Fibroblast of lung (primary cell): ENCODE measurements at regions not wholly inside any gene's neighbourhood (a gene's known extent, or its start where the extent isn't known, plus 50 kb on each side); places are given as distances from the start of the nearest gene placed in this dataset.

ENCODE experiments used
- DNase-seq, 2 donors: peaks; one replicate each; pipeline versions ENCODE4 v3.0.0 to v3.0.0-alpha.2; 2010; ENCODE audit warnings: low read depth in 2 of 2
- H2AFZ ChIP-seq: 2 replicates; pipeline ENCODE4 v1.5.1; 2012; ENCODE audit warnings: low read length, control low read depth, inconsistent platforms
- H3K27ac ChIP-seq: 2 replicates; pipeline ENCODE4 v1.5.1; 2011; ENCODE audit warnings: low read length, control low read depth; ENCODE audit not compliant: insufficient read depth
- H3K27me3 ChIP-seq: 2 replicates; pipeline ENCODE4 v1.5.1; 2011; ENCODE audit warnings: mild to moderate bottlenecking, low read length; ENCODE audit not compliant: control insufficient read depth, insufficient read depth
- H3K36me3 ChIP-seq: 2 replicates; pipeline ENCODE4 v1.5.1; 2011; ENCODE audit warnings: low read length; ENCODE audit not compliant: control insufficient read depth, insufficient read depth
- H3K4me1 ChIP-seq: 2 replicates; pipeline ENCODE4 v1.5.1; 2011; ENCODE audit warnings: low read length; ENCODE audit not compliant: control insufficient read depth, insufficient read depth; ENCODE audit errors: extremely low read depth
- H3K4me2 ChIP-seq: 2 replicates; pipeline ENCODE4 v1.5.1; 2011; ENCODE audit warnings: low read length, control low read depth; ENCODE audit not compliant: insufficient read depth; ENCODE audit errors: extremely low read depth
- H3K4me3 ChIP-seq, 4 experiments: fragments of 200-600 bp in 1 of 4; sonication (generic) in 1 of 4; replicated peaks in 1 of 4; 2 replicates each; pipeline ENCODE4 v1.5.1; 2011 to 2016; ENCODE audit warnings: low read length in 4 of 4, low read depth in 3 of 4, mild to moderate bottlenecking in 3 of 4, control low read depth in 2 of 4, inconsistent platforms in 1 of 4, mixed read lengths in 1 of 4; ENCODE audit not compliant: insufficient read depth in 1 of 4; ENCODE audit errors: control extremely low read depth in 1 of 4
- H3K79me2 ChIP-seq: 2 replicates; pipeline ENCODE4 v1.5.1; 2012; ENCODE audit warnings: mild to moderate bottlenecking, low read length, inconsistent platforms; ENCODE audit not compliant: control insufficient read depth, insufficient read depth
- H3K9ac ChIP-seq: 2 replicates; pipeline ENCODE4 v1.5.1; 2011; ENCODE audit warnings: mild to moderate bottlenecking, low read length, control low read depth; ENCODE audit not compliant: insufficient read depth
- H3K9me3 ChIP-seq: 2 replicates; pipeline ENCODE4 v1.5.1; 2012; ENCODE audit warnings: low read depth, low read length; ENCODE audit not compliant: control insufficient read depth, insufficient read depth
- H4K20me1 ChIP-seq: 2 replicates; pipeline ENCODE4 v1.5.1; 2011; ENCODE audit warnings: low read length; ENCODE audit not compliant: control insufficient read depth, insufficient read depth; ENCODE audit errors: extremely low read depth
- CTCF ChIP-seq, 2 donors: IDR thresholded peaks in 1 of 2; conservative IDR thresholded peaks in 1 of 2; 1 replicate in 1 of 2; 2 replicates in 1 of 2; pipeline ENCODE4 v1.5.1; 2011 to 2012; ENCODE audit warnings: low read length in 2 of 2, control low read depth in 1 of 2, inconsistent platforms in 1 of 2, low read depth in 1 of 2, mild to moderate bottlenecking in 1 of 2
- EZH2 ChIP-seq: IDR thresholded peaks from 2 replicates; pipeline ENCODE4 v1.5.1; 2012; ENCODE audit warnings: low read length, control low read depth, mild to moderate bottlenecking; ENCODE audit errors: missing control alignments

GRCh38 chr20:40587038-40587437 lies 102.0 kb downstream of the MAFB start:
- Histone ChIP-seq H3K36me3 (no peaks in the 10 kb centered on the region), H2AFZ (no peak overlapping the region), H3K4me3 (no peak overlapping the region), H3K27me3 (no peaks in the 10 kb centered on the region), H3K9me3 (no peaks in the 10 kb centered on the region), H3K79me2 (no peaks in the 10 kb centered on the region), H3K9ac (no peak overlapping the region), H3K4me2 (no peak overlapping the region), H3K27ac (no peak overlapping the region), H4K20me1 (no peaks in the 10 kb centered on the region), H3K4me1 (no peaks in the 10 kb centered on the region)
- TF ChIP-seq EZH2 (no peak), CTCF (conservative IDR thresholded peaks at IDR 0.05 in 1 of 2, IDR thresholded peaks at IDR 0.05 in 1 of 2; ENCODE audit: low read depth in 1 of 2, low read length in 2 of 2) (no peak)
- no peak for DNase-seq

GRCh38 chr20:40584130-40584809 lies 104.8 kb downstream of the MAFB start:
- no peaks in the 10 kb centered on the region for H3K27me3 ChIP-seq
- no peak overlapping the region for H3K4me2 ChIP-seq
- no peak overlapping the region for H3K9ac ChIP-seq
- H3K4me3 ChIP-seq = no peak overlapping the region
- H3K27ac ChIP-seq = no peak overlapping the region
- H3K79me2 ChIP-seq = no peaks in the 10 kb centered on the region
- DNase-seq = no peak
- no peak overlapping the region for H2AFZ ChIP-seq
- TF ChIP-seq CTCF (conservative IDR thresholded peaks at IDR 0.05 in 1 of 2, IDR thresholded peaks at IDR 0.05 in 1 of 2; ENCODE audit: low read depth in 1 of 2, low read length in 2 of 2) = no peak
- no peak for TF ChIP-seq EZH2
- no peaks in the 10 kb centered on the region for H4K20me1 ChIP-seq
- no peaks in the 10 kb centered on the region for H3K9me3 ChIP-seq
- H3K36me3 ChIP-seq = no peaks in the 10 kb centered on the region
- H3K4me1 ChIP-seq = no peaks in the 10 kb centered on the region

- Histone ChIP-seq H2AFZ (no peak overlapping the region), H3K4me1 (no peaks in the 10 kb centered on the region), H3K27me3 (no peaks in the 10 kb centered on the region), H4K20me1 (no peaks in the 10 kb centered on the region), H3K79me2 (no peaks in the 10 kb centered on the region), H3K9me3 (no peaks in the 10 kb centered on the region), H3K27ac (no peak overlapping the region), H3K9ac (no peak overlapping the region), H3K4me3 (no peak overlapping the region), H3K4me2 (no peak overlapping the region), H3K36me3 (no peaks in the 10 kb centered on the region)
- TF ChIP-seq CTCF (conservative IDR thresholded peaks at IDR 0.05 in 1 of 2, IDR thresholded peaks at IDR 0.05 in 1 of 2; ENCODE audit: low read depth in 1 of 2, low read length in 2 of 2) (no peak), EZH2 (no peak)
- no peak for DNase-seq
Measured at GRCh38 chr20:40583636-40584035, 105.4 kb downstream of the MAFB start.
